ENCODE measurements at regions not wholly inside any gene's neighbourhood (a gene's known extent, or its start where the extent isn't known, plus 50 kb on each side); places are given as distances from the start of the nearest gene placed in this dataset.

DNA sequence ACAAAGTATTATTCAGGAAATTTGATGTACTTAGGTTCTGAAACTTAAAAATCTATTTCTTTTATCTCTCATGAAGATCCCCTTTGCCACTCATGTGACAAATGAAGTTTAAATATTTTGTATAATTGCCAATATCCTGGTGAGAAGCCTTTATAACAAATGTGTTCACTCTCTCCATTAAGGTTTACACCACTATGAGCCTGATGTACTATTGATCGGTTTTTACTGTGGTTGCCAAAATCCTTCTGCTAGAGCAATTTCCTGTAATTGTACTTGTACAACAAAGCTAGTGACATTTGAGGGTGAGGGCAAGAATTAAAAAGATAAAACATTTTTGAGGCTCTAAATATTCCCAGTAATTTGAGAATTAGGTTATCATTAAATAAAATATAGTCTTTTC is 222.3 kb upstream of the CDH19 start:
- no peak for DNase-seq

DNA sequence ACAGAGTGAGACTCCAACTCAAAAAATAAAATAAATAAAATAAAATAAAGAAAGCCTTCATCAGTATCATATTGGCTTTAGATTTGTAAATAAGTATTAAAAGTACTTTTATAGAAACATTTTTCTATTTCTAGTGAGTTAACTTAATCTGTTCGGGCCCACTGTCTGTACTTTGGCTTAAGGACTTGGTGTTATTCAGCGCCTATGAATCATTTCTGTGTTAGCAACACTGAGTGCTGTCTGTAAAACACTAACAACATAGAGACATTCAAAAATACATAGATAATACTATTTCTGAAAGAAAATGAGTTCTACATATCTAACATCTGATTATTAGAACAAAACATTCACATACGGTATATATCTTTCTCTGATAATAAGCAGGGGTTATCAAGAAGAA is 221.5 kb upstream of the CDH19 start:
- DNase-seq, result no peak

DNA sequence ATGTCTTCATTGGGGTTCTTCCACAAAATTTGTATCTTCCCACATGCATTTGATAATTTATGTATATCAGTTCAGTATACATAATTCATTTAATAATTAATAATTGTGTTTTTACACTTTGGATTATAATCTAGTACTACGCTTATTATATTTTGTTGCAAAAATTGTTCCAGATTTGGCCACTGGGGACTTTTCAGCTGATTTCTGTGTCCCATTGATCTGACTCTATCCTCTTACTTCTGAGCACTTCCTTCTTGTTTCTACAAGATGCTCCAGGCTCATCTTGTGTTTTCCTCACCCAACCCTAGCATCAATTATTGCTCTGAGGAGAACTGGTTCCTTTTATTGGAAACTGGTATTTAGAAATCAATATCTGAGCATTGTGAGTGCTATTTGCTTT is 215.3 kb upstream of the CDH19 start:
- DNase-seq, result no peak

DNA sequence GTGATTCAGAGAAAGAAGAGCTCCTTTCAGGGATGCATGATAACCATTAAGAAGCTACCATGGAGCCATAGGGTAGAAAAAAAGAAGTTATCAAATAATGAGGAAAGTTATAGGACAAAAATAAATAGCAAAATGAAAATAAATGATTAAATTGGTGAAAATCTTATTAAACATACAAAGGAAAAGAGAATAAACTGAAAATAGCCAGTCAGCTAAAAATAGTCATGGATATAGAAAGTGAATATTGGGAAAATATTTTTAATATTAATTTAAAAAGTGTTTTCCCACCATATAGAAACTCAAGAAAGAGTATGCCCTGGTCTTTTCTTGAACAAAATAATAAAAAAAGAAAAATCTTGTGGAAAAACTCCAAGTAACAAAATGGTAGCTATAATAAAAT is 209.2 kb upstream of the CDH19 start:
- DNase-seq, result no peak

DNA sequence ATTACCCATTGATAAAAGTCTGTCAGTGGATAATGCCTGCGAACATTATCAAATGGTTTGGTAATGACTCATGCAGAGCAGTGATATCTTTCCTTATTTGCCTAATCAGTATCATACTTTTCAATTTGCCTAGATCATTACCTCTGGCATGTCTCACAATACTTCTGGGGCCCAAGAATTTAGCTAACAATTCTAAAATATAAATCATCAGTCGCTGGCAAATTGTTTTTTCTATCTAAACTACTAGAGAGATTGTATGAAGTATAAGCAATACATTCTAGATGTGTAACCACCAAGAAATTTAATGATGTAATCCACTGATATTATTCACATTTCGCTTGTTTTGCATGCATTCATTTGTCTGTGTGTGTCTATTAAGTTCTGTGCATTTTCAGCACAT is 191.2 kb upstream of the CDH19 start:
- no peak for DNase-seq

DNA sequence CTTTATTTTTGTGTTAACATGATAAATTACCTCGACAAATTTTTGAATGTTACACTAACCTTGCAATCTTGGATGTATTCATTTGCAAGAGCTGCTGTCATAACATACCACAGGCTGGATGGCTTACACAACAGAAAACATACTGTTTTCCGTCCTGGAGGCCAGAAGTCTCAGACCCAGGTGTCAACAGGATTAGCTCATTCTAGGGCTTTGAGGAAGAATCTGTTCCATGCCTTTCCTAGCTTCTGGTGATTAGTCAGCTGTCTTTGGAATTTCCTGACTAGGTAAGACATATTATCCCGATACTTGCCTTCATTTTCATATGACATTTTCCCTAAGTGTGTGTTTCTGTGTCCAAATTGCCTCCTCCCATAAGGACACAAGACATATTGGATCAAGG is 188.6 kb upstream of the CDH19 start:
- DNase-seq, result no peak

DNA sequence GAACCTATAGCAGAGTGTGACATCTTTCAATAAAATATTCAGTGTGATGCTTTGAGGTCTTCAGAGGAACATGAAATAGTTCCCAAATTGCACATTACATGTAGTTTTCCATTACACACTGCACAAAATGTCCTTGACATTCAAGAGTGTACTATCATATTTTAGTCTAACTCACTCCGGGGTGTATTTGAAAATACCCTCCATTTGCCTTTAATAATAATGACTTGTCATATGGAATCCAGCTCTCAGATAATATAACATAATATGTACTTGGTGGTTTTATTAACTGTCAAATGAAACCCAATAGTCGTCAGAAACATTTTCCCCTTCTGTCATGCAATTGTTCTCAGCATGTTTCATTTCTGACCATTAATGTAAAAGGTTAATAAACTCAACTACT is 176.7 kb upstream of the CDH19 start:
- no peak for DNase-seq

DNA sequence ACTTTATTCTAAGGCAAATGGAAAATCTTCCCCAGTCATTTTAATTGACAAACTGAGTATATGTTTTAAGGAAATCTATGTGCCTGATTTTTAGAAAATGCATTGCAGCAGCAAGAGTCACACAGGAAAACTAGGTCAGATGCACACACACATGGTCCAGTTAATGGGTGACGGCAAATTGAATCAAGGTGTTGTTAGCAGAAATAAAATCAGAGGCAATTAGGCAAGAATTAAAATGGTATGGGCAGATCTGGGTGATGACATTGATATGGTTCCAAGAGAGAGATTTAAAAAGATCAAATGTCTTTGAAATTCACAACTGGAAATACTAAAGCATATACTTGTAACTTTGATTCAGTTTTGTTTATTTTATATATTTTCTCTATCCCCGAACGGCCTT is 174.2 kb upstream of the CDH19 start:
- DNase-seq, result no peak

DNA sequence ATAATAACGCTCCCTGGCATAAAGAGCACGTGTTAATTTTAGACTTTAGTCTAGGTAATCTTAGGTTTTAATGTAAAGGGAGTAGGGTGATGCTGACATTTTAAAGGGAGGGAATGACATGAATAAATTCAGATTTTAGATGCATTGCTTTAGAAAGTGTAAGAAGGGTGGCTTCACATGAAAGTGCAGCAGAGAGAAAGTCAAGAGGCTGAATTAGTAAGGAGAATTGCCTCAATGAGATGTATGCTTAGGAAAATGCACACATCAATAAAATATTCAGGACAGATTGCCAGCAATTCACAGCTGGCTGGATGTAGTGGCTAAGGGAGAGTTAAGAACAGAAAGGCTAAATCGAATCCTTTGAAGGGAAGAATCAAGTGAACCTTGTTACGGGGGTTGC is 165.5 kb upstream of the CDH19 start:
- DNase-seq, result no peak

DNA sequence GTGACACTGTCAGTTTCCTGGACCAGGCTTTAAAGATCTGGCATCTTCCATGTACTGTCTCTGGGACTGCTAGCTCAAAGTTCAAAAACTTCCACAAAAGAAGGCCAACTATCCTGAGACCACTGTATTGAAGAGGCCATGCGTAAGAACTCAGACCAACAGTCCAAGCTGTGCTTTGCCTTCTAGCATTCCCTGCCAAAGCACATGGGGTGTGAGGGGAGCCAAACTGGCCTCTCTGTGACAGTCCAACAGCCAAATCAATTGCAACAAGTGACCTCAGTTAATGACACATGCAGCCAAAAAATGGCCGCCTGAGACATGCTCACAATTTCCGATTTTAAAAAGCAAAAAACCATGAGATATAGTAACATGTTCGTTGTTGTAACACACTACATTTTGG is 160.3 kb upstream of the CDH19 start:
- no peak for DNase-seq

DNA sequence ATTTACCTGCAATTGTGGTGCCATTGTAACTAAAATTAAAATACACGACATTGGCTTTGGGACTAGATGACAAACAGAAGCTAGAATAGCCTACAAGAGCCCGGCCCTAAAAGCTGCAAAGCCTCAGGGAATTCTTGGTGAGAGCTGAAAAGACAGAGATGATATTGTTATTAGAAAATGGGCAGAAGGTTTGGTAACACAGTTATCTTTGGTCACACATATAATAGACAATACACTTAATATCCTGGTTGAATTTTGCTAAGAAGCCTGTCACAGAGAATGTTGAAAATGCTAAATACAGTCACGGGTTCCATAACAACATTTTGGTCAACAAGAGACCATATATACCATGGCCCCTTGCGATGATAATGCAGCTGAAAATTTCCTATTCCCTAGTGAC is 157.3 kb upstream of the CDH19 start:
- DNase-seq, result no peak

DNA sequence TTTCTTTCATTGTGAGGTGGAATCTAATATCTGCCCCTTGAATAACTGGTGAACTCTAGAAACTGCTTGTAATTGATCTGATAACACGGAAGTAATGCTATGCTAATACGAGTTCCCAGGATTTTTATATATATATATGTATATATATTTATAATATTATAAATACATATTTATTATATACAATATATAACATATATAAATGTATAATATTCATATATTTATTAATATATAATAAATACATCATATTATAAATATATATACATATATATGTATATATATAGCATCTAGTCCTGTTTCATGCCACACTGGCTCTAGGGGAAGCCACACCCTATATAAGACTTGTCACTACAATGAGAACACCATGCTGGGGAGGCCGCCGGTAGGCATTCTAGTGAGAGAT is 156.7 kb upstream of the CDH19 start:
- no peak for DNase-seq

DNA sequence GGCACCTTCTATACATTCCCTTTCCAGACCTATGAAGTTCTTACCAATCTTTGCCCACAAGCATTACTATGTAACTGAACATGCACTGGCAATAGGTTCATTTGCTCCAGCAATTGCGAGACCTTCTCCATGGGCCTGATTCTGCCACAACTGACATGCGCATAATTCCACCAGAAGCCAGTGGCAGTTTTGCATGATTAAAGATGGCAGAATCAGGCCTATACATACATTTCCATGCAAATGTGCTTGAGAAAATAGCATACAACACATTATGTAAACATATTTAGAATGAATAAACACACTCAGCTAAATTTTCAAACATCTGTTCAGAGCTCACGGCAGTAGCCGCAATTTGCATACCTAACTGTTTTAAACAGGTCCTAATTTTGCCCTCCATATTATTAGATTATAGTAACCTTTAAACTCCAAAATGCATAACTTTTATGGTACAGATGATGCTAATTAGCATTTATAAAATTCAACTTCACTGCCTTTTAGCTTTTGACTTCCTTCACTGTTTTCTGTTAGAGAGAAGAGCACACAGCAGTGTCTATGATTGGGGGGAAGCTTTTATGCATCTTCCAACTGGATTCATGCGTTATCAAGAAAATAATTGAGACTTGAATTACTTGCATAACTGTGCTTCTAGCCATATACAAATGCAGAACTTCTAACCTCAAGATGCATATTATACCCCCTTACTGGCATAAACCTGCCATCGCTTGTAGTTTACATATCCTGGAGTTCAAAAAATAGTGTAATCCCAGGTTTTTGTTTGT is 155.3 kb upstream of the CDH19 start:
- DNase-seq, result no peak

DNA sequence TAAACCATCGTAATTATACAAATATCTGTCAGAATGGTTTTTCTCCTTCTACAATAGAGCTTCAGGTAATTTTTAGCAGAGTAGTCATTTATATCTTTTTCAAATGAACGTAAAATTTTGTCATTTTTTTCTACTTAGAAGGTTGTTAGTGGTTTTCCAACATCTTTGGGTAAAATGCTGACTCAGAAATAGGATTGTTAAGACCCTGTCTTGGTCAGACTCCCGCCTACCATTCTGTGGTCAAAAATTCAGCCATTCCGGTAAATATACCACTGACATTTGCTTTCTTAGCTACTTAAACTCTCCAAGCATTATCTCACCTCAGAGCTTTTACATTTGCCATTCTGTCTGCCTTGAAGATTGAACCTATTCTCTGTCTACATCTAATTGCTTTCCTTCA is 154.1 kb upstream of the CDH19 start:
- no peak for DNase-seq

DNA sequence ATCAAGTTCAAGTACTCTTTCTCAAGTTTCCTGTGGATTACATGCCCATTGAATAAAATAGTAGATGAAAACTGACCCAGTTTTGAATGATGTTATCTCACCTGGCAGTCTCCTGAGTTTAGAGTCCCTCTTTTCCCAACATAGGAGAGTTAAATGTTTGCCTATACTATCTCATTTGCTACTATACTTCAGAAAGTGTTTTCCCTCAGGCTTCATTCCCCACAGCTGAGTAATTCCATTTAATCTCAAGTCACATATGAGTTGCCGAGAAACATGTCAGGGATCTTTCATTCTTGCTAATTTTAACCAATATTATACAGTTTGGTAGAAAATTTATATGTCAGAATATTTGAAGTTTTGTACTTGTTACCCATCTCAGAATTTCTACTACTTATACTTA is 150.4 kb upstream of the CDH19 start:
- no peak for DNase-seq

DNA sequence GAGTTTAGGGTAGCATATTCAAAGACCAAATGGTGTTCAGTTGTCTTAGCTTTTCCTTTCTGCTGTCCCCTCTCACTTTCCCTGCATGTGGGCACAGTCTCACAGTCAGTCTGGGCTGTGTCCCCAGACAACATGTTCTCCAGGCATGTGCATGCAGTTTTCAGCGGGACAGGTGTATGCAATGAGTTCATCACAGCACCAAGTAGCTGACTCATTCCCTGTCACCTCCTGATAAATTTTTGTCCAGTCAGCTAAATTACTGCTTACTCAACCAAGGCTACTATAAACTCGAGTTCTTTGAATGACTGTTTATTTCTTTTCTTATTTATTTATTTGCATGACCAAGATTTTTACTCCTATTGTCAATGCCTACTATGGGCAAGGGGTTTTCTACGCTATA is 148.8 kb upstream of the CDH19 start:
- no peak for DNase-seq

DNA sequence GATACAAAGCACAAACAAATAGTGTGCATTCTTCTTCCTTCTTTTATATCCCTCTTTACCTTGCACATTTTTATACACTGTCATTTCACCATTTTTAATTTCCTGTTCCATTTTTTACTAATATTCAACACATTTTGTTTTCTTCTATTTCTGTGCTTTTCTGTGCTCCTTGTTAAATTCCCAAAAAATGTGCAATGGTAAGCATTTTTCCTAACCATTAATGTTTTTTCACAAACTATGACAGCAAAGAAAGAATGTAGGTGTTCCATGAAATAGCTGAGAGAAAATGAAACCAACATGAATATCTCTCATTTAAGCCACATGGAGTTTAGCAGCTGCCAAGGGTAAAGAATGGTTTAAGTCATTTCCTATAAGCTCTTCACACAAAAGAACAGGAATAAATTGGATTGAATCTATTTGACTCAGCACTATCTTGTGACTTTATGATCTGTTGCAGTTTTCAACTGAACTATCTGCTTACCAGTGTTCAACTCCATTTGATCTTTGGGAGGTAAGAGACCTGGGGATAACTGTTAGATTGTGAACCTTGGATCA is 145.7 kb upstream of the CDH19 start:
- no peak for DNase-seq

DNA sequence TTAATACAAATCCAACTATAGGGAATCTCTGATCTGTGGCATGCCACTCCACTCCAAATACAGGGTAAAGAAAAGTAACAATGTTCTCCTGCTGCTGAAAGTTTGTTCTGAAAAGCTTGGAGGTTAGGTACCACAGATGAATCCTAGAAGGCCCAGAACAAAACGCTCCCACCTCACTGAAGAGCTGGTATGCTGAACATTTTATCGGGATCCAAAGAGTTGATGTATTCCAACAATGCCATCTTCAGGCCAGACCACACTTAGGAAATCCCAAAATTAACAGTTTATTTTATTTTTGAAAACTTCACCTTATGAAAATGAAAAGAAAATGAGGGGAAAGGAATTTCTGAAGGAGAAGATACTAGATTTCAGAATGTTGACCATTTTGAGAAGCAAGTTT is 145.1 kb upstream of the CDH19 start:
- no peak for DNase-seq

DNA sequence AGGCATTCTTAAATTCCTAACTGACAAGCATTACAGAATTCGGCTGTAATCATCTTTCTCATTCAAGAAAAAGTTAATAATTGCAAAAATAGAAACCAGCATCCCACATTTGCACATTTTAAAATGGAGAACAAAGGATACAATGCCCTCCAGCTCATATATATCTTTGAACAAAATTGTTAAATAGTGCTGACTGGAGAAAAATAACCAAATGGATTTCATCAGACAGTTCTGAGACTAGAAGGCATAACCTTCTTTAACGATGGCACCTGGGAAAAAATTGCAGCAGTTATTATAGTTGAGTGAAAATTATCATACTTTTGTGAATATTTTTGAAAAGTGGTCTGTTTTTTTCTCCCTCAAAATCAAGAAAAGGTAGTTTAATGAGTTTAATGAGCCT is 138.9 kb upstream of the CDH19 start:
- no peak for DNase-seq

DNA sequence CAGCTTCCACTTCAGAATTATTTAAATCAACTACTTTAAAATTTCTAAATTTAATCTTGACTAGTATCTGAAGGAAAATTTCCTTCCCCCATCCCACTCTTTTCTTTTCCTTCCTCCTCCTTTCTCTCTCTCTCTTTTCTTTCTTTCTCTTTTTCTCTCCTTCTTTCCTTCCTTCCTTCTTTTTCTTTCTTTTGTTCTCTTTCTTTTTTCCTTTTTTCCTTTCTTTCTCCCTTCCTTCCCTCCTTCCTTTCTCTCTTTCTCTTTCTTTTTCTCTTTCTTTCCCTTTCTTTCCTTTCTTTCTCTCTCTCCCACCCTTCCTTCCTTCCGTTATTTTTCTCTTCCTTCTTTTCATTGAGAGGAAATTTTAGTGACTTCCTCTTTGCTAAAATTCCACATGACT is 132.0 kb upstream of the CDH19 start:
- DNase-seq, result no peak

DNA sequence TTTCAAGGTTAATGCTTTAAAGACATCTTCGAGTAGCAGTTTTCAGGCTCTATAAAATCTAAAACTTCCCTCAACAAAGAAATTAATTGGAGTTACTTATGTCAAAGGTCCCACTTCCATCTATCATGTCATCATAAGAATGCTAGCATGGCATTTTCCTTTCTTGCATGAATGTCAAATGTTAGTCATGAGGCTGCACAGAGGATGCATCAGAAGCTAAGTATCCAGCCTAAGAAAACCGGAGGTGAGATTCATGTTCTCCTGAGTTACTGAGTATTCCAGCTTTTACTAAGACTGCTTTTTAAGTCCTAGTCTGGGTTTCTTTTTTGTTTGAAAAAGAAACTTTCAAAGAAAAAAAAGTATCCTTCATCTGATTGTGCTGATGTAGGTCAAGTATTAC is 130.6 kb upstream of the CDH19 start:
- no peak for DNase-seq

DNA sequence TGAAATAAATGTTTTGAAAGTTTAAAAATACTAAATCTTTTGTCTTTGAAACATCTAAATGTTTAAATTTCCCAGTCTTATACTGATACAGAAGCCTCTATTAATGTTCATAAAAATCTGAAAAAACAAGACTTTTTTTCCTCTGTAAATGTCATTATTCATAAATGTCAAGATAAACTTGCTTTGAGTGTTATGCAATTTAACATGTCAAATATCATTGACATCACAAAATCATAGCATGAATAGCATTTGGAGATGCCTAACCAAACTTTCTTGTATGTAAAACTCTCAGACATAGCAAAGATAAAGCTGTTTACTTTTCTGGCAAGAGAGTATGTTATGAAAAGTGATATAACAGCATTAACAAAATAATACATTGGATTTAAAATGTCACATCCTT is 128.0 kb upstream of the CDH19 start:
- DNase-seq, result no peak

DNA sequence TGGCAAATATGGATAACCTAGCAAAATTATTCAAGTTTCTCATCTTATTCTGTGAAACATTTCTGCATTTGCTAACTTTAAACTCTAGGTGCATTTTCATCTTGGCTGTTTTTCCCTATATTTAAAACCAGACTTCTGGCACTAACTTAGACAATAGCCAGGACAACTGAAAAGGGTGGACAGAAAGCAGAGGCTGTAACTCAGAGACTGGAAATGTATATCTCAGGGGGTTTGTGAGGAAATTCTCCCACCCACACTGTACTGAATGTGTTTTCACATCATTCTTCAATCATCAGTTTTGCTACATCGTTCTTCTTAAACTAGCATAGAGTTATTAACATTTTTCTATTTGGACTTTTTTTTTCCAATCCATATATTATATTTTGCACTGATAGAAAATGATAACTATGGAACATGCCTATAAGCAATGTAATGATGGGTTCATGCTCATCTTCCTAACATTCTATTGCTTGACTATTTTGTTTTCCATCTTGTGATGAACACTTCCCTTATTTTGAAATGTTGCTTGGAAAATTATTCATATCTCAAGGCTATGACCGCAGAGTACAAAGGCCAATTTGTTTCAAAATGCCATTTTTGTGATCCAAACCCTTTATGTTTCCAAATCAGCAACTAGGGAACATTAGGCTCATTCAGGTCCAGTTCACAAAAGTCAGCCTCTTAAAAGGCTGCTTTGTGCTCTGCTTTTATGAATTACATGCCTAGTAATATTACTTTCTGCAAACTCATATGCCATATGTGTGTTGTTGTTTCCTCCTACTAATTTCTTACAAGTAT is 125.8 kb upstream of the CDH19 start:
- DNase-seq, result no peak

DNA sequence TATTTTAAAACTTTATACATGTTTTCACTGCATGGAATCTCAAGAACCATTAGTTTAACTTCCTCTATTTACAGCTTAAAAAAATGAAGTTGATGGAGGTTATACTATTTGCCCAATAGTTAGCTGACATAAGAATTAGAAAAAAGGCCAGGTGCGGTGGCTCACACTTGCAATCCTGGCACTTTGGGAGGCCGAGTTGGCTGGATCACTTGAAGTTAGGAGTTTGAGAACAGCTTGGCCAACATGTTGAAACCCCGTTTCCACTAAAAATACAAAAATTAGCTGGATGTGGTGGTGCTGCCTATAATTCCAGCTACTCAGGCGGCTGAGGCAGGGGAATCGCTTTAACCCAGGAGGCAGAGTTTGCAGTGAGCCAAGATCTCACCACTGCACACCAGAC is 125.1 kb upstream of the CDH19 start:
- no peak for DNase-seq

DNA sequence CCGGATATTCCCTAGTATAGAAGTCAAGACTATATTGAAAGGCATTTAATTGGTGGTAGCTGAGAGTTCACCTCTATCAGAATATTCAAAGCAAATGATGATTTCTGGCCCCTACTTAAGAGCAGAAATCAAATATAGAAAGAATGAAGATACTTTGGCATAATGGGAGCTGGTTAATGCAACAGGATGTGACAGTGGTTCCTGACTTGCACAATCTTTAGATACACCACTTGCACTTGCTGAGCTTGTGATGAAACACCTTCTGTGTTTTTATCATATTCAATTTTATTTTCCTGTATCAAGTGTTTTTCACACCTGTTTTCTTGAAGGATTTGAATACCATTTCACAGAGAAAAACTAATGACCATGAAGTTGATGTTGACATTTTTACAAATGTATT is 124.1 kb upstream of the CDH19 start:
- no peak for DNase-seq

Measured in CD4-positive, alpha-beta T cell treated with Interleukin-17A for 1 hour (primary cell).